HL-60 (cell line): ENCODE measurements at regions not wholly inside any gene's neighbourhood (a gene's known extent, or its start where the extent isn't known, plus 50 kb on each side); places are given as distances from the start of the nearest gene placed in this dataset.

Experiments
- DNase-seq, 2 experiments: peaks; one replicate each; pipeline ENCODE4 v3.0.0-alpha.2; 2010 to 2020; ENCODE audit warnings: low read depth in 1 of 2, low spot score in 1 of 2
- H3K27ac ChIP-seq: fragments of 250-450 bp; sonication (Bioruptor Pico); replicated peaks from 2 replicates; pipeline ENCODE4 v1.5.1; 2020; ENCODE audit warnings: mild to moderate bottlenecking, moderate library complexity
- H3K27me3 ChIP-seq: fragments of 250-450 bp; sonication (Bioruptor Pico); 2 replicates; pipeline ENCODE4 v1.5.1; 2021; ENCODE audit warnings: mild to moderate bottlenecking, moderate library complexity; ENCODE audit not compliant: insufficient read depth, poor library complexity, severe bottlenecking
- H3K4me3 ChIP-seq: replicated peaks from 2 replicates; pipeline ENCODE4 v1.5.1; 2011; ENCODE audit warnings: mild to moderate bottlenecking, control low read depth, low read length; ENCODE audit not compliant: insufficient read depth
- GABPA ChIP-seq: IDR thresholded peaks from 2 replicates; pipeline ENCODE4 v1.6.1; 2012; ENCODE audit warnings: low read depth
- POLR2AphosphoS5 ChIP-seq: IDR thresholded peaks from 2 replicates; pipeline ENCODE4 v1.6.1; 2012; ENCODE audit warnings: low read depth
- SPI1 ChIP-seq: IDR thresholded peaks from 2 replicates; pipeline ENCODE4 v1.6.1; 2012; ENCODE audit warnings: low read depth, mild to moderate bottlenecking, borderline replicate concordance
- TF ChIP-seq, protein P1 (sequence below): IDR thresholded peaks from 2 replicates; pipeline ENCODE4 v1.6.1; 2012; ENCODE audit warnings: low read depth; ENCODE audit not compliant: insufficient replicate concordance
- TF ChIP-seq, protein P2 (sequence below): IDR thresholded peaks from one replicate; pipeline ENCODE4 v1.5.1; 2011; ENCODE audit warnings: low read length, control low read depth, inconsistent platforms; ENCODE audit not compliant: insufficient read depth

DNA sequence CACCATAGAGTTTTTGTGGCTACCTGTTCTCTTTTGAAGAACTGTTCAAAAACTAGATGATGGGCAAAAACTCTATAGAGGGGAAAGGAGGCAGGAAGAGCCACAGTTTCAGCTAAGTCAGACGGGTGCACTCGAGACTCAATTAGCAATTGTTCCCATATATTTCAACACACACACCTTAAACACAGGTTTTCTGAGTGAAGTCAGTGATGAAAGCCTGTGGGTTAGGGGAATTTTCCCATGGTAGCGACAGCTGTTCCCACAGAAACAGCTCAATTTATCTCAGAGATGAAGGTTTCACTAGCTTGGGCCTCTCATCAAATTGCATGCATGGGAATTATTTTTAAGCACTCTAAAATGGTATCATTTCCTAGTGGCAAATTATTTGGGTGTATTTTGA is 143.4 kb downstream of the ZIC5 start:
- no peak for DNase-seq
- Histone ChIP-seq H3K27ac (no peak overlapping the region), H3K27me3 (no peaks in the 10 kb centered on the region), H3K4me3 (no peak overlapping the region)
- TF ChIP-seq GABPA (no peak), POLR2AphosphoS5 (no peak), SPI1 (no peak)
- TF ChIP-seq, protein P1, sequence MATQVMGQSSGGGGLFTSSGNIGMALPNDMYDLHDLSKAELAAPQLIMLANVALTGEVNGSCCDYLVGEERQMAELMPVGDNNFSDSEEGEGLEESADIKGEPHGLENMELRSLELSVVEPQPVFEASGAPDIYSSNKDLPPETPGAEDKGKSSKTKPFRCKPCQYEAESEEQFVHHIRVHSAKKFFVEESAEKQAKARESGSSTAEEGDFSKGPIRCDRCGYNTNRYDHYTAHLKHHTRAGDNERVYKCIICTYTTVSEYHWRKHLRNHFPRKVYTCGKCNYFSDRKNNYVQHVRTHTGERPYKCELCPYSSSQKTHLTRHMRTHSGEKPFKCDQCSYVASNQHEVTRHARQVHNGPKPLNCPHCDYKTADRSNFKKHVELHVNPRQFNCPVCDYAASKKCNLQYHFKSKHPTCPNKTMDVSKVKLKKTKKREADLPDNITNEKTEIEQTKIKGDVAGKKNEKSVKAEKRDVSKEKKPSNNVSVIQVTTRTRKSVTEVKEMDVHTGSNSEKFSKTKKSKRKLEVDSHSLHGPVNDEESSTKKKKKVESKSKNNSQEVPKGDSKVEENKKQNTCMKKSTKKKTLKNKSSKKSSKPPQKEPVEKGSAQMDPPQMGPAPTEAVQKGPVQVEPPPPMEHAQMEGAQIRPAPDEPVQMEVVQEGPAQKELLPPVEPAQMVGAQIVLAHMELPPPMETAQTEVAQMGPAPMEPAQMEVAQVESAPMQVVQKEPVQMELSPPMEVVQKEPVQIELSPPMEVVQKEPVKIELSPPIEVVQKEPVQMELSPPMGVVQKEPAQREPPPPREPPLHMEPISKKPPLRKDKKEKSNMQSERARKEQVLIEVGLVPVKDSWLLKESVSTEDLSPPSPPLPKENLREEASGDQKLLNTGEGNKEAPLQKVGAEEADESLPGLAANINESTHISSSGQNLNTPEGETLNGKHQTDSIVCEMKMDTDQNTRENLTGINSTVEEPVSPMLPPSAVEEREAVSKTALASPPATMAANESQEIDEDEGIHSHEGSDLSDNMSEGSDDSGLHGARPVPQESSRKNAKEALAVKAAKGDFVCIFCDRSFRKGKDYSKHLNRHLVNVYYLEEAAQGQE: no peak
- TF ChIP-seq, protein P2, sequence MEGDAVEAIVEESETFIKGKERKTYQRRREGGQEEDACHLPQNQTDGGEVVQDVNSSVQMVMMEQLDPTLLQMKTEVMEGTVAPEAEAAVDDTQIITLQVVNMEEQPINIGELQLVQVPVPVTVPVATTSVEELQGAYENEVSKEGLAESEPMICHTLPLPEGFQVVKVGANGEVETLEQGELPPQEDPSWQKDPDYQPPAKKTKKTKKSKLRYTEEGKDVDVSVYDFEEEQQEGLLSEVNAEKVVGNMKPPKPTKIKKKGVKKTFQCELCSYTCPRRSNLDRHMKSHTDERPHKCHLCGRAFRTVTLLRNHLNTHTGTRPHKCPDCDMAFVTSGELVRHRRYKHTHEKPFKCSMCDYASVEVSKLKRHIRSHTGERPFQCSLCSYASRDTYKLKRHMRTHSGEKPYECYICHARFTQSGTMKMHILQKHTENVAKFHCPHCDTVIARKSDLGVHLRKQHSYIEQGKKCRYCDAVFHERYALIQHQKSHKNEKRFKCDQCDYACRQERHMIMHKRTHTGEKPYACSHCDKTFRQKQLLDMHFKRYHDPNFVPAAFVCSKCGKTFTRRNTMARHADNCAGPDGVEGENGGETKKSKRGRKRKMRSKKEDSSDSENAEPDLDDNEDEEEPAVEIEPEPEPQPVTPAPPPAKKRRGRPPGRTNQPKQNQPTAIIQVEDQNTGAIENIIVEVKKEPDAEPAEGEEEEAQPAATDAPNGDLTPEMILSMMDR: no peak

DNA sequence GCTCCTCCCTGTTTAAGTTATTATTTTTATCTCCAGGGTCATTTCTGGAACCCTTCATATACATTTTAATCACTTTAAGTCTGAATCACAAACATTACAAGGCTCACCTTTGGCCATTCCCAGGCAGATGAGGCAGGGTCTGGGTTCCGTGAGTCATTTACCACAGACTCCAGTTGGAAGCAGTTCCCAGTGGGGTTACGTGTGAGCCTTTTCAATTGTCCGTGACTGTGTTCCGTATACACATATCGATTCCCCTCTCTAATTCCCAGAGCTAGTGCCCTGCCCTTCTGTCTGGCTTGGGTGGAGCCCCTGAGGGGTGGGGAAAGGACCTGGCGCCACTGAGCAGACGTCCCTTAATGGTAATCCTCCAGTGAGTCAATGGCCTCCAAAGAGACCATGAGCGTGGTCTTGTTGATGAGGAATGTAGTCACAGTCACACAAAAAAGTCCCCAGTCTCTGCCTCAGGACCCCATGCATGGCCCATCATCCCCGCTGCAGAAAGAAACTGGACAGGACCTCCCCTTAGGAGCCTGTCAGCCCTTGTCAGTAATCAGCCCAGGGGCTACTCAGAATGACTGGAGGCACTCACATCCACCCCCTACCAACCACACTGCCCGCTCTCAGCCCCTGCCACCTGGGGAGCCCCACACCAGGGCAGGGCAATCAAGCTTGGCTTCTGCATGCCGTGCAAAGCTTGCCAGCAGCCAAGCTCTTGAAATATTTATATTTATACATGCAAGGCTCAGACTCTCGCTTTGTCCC is 144.4 kb downstream of the ZIC5 start:
- Histone ChIP-seq H3K27ac (no peak overlapping the region), H3K4me3 (no peak overlapping the region), H3K27me3 (no peaks in the 10 kb centered on the region)
- no peak for DNase-seq
- TF ChIP-seq, protein P2: no peak
- TF ChIP-seq POLR2AphosphoS5 (no peak), GABPA (no peak), SPI1 (no peak)
- TF ChIP-seq, protein P1: no peak

DNA sequence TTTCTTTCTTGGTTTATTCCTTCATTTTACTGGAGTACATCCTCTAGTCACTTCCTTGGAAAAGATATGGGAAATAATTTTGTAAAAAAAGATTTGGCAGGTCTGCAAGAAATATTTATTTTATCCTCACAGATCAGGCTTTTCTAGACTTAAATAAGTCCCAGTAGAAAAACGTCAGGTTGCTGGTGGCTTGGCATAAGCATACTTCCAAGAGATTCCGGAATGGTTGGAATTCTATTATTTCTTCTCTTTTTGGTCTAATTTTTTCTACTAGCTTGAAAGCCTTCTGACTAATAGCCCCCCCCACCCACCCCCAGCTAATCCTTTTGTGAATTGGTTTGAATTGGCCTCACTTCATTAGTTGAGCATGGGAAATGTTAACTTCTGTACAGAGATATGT is 147.6 kb downstream of the ZIC5 start:
- no peak for DNase-seq
- H3K27me3 ChIP-seq: no peaks in the 10 kb centered on the region
- no peak overlapping the region for H3K4me3 ChIP-seq
- no peak overlapping the region for H3K27ac ChIP-seq
- no peak for TF ChIP-seq SPI1
- no peak for TF ChIP-seq POLR2AphosphoS5
- TF ChIP-seq, protein P1: no peak
- no peak for TF ChIP-seq GABPA
- TF ChIP-seq, protein P2: no peak
